RWPE2 (cell line): ENCODE measurements at regions not wholly inside any gene's neighbourhood (a gene's known extent, or its start where the extent isn't known, plus 50 kb on each side); places are given as distances from the start of the nearest gene placed in this dataset.

Experiments used
- ATAC-seq: fragments of 200-7000 bp; cut with Tn5 transposase; 3 replicates; pipeline ENCODE4 v1.9.1; 2021; ENCODE audit warnings: low read depth
- DNase-seq: peaks from one replicate; pipeline ENCODE4 v3.0.0-alpha.2; 2020; ENCODE audit warnings: low spot score
- H3K27ac ChIP-seq: fragments of 450-650 bp; 2 replicates; pipeline ENCODE4 v1.5.1; 2017; ENCODE audit warnings: mild to moderate bottlenecking; ENCODE audit not compliant: poor library complexity, severe bottlenecking
- H3K27me3 ChIP-seq: fragments of 250-450 bp; sonication (Bioruptor Pico); 2 replicates; pipeline ENCODE4 v1.5.1; 2021; ENCODE audit warnings: mild to moderate bottlenecking, moderate library complexity; ENCODE audit not compliant: insufficient read depth, poor library complexity, severe bottlenecking
- H3K36me3 ChIP-seq: fragments of 250-450 bp; sonication (Bioruptor Pico); 2 replicates; pipeline ENCODE4 v1.5.1; 2020; ENCODE audit warnings: low read depth, mild to moderate bottlenecking, moderate library complexity
- H3K4me1 ChIP-seq: fragments of 250-450 bp; sonication (Bioruptor Pico); 2 replicates; pipeline ENCODE4 v1.5.1; 2021; ENCODE audit warnings: mild to moderate bottlenecking, moderate library complexity; ENCODE audit not compliant: insufficient read depth, poor library complexity, severe bottlenecking
- H3K4me3 ChIP-seq: fragments of 250-450 bp; sonication (Bioruptor Pico); 2 replicates; pipeline ENCODE4 v1.5.1; 2021; ENCODE audit warnings: mild to moderate bottlenecking, moderate library complexity; ENCODE audit not compliant: severe bottlenecking
- H3K9me3 ChIP-seq: fragments of 250-450 bp; sonication (Bioruptor Pico); 2 replicates; pipeline ENCODE4 v1.5.1; 2021; ENCODE audit warnings: mild to moderate bottlenecking, moderate library complexity; ENCODE audit not compliant: severe bottlenecking
- TF ChIP-seq, protein P1 (sequence below): fragments of 450-650 bp; IDR thresholded peaks from one replicate; pipeline ENCODE4 v1.5.1; 2017; ENCODE audit warnings: mild to moderate bottlenecking, moderate library complexity; ENCODE audit not compliant: poor library complexity, severe bottlenecking

DNA sequence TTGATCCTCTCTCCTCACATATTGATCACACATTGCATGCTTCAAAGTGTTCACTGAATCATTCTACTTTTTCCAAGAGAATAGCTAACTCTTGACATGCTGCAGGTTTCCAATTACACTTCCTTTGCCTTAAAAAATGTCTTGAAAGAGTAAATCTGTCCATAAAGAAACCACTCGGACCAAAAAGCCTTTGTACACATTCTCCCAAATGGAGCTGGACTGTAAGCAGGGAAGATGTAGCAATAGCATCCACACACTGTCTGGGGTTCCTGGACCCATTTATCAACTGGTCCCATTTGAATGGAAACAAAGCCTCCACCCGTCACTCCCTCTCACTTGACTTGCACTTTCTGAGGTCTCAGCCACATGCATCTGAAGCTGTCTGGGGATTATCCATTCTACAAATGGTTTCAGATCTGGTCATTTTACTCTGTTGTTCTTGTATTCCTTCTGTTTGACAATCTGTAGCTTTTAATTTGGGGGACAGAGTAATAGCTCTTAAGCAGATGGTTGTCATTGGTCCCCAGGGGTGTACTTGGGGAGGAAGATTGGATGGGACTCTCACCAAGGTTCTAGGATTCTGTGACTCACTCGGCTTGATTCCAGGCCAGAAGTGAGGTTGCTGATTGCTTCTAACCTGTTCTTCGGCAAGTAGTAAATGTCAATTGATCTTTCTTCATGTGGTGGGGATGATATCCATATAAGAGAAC, 203.5 kb downstream of the HIBADH start:
- Histone ChIP-seq H3K4me3 (no peak overlapping the region), H3K27ac (no peak overlapping the region), H3K36me3 (no peaks in the 10 kb centered on the region), H3K9me3 (no peaks in the 10 kb centered on the region), H3K4me1 (peaks cover 7% of the 10 kb centered on the region), H3K27me3 (no peaks in the 10 kb centered on the region)
- TF ChIP-seq, protein P1, sequence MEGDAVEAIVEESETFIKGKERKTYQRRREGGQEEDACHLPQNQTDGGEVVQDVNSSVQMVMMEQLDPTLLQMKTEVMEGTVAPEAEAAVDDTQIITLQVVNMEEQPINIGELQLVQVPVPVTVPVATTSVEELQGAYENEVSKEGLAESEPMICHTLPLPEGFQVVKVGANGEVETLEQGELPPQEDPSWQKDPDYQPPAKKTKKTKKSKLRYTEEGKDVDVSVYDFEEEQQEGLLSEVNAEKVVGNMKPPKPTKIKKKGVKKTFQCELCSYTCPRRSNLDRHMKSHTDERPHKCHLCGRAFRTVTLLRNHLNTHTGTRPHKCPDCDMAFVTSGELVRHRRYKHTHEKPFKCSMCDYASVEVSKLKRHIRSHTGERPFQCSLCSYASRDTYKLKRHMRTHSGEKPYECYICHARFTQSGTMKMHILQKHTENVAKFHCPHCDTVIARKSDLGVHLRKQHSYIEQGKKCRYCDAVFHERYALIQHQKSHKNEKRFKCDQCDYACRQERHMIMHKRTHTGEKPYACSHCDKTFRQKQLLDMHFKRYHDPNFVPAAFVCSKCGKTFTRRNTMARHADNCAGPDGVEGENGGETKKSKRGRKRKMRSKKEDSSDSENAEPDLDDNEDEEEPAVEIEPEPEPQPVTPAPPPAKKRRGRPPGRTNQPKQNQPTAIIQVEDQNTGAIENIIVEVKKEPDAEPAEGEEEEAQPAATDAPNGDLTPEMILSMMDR, result no peak
- DNase-seq (no peak), ATAC-seq (no peak)

DNA sequence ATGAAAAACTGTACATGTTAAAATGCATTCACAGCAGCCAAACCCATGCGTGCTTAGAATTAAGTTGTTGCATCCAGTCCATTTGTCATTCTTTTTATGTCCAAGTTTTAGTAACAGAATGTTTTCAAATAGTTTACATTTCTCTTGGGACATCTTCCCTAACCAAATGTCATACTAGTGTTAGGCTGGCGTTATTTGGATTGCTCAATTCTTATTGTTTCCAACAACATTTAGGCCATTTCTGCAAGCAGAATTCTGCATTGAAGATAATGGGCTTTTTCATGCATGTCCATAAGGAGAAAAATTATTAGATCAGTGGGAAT, 203.0 kb downstream of the HIBADH start:
- ATAC-seq (no peak), DNase-seq (no peak)
- no peak overlapping the region for H3K4me3 ChIP-seq
- H3K9me3 ChIP-seq, result no peaks in the 10 kb centered on the region
- no peaks in the 10 kb centered on the region for H3K36me3 ChIP-seq
- H3K4me1 ChIP-seq, result peaks cover 7% of the 10 kb centered on the region
- no peak overlapping the region for H3K27ac ChIP-seq
- TF ChIP-seq, protein P1, result no peak
- no peaks in the 10 kb centered on the region for H3K27me3 ChIP-seq

DNA sequence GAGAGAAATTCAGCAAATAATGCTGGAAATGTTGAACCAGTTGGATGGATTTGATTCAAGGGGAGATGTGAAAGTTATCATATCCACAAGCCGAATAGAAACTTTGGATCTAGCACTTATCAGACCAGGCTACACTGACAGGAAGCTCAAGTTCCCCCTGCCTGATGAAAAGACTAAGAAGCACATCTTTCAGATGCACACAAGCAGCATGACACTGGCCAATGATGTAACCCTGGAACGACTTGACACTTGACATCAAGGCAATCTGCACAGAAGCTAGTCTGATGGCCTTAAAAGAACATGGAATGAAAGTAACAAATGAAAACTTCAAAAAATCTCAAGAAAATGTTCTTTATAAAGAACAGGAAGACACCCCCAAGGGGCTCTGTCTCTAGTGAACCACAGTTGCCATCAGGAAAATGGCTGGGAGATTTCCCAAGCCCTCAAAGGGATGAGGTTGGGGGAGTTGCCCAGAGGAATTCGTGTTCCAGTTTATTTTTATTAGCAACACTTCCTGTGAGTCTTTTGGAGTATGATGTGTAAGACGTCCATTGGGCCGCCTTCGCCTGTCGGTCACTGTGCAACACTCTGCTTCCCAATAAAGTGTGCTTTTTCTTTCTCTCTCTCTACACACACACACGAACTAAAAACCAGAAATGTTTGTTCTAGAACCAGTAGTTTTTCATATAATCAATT, 200.0 kb downstream of the HIBADH start:
- no peak overlapping the region for H3K27ac ChIP-seq
- peaks cover 7% of the 10 kb centered on the region for H3K4me1 ChIP-seq
- DNase-seq (no peak), ATAC-seq (peak; percentile 25; the same call in 1 of the 3 replicates)
- H3K4me3 ChIP-seq, result no peak overlapping the region
- H3K9me3 ChIP-seq, result no peaks in the 10 kb centered on the region
- H3K27me3 ChIP-seq, result no peaks in the 10 kb centered on the region
- TF ChIP-seq, protein P1, result no peak
- H3K36me3 ChIP-seq, result no peaks in the 10 kb centered on the region

GRCh38 chr7:27464970-27465369, 197.7 kb downstream of the HIBADH start:
- Histone ChIP-seq H3K4me1 (peaks cover 7% of the 10 kb centered on the region), H3K27me3 (no peaks in the 10 kb centered on the region), H3K27ac (no peak overlapping the region), H3K4me3 (no peak overlapping the region), H3K36me3 (no peaks in the 10 kb centered on the region), H3K9me3 (no peaks in the 10 kb centered on the region)
- ATAC-seq (no peak; the same call in 2 of the 3 replicates), DNase-seq (no peak)
- TF ChIP-seq, protein P1, result no peak

- no peak overlapping the region for H3K27ac ChIP-seq
- no peak overlapping the region for H3K4me3 ChIP-seq
- peaks cover 7% of the 10 kb centered on the region for H3K4me1 ChIP-seq
- DNase-seq, result no peak
- H3K9me3 ChIP-seq, result no peaks in the 10 kb centered on the region
- H3K27me3 ChIP-seq, result no peaks in the 10 kb centered on the region
- no peaks in the 10 kb centered on the region for H3K36me3 ChIP-seq
- TF ChIP-seq, protein P1, result no peak
- no peak for ATAC-seq
Observed at GRCh38 chr7:27466703-27467102, 196.0 kb downstream of the HIBADH start.
